Mesenchymal stem cell (in vitro differentiated cells and primary cell): ENCODE measurements at regions not wholly inside any gene's neighbourhood (a gene's known extent, or its start where the extent isn't known, plus 50 kb on each side); places are given as distances from the start of the nearest gene placed in this dataset.

Source experiments
- DNase-seq: peaks from one replicate; pipeline ENCODE4 v3.0.0-alpha.2; 2013
- H2AFZ ChIP-seq: one replicate; pipeline ENCODE4 v1.6.1; 2013; ENCODE audit warnings: low read depth, mild to moderate bottlenecking, control low read depth, inconsistent platforms, low read length, moderate library complexity
- H2AK5ac ChIP-seq: 2 replicates; pipeline ENCODE4 v1.6.1; 2013; ENCODE audit warnings: low read length, moderate library complexity, mild to moderate bottlenecking, inconsistent platforms; ENCODE audit not compliant: severe bottlenecking
- H2BK120ac ChIP-seq: one replicate; pipeline ENCODE4 v1.6.1; 2013; ENCODE audit warnings: low read depth, mild to moderate bottlenecking, inconsistent platforms, low read length, moderate library complexity
- H2BK12ac ChIP-seq, 2 experiments: one replicate each; pipeline ENCODE4 v1.6.1; 2013; ENCODE audit warnings: inconsistent platforms in 2 of 2, low read length in 2 of 2, mild to moderate bottlenecking in 2 of 2, moderate library complexity in 2 of 2, control low read depth in 1 of 2
- H2BK15ac ChIP-seq: one replicate; pipeline ENCODE4 v1.6.1; 2013; ENCODE audit warnings: mild to moderate bottlenecking, low read depth, inconsistent platforms; ENCODE audit not compliant: poor library complexity, severe bottlenecking
- H2BK5ac ChIP-seq: 2 replicates; pipeline ENCODE4 v1.6.1; 2013; ENCODE audit warnings: low read depth, mild to moderate bottlenecking, low read length, control low read depth, inconsistent platforms; ENCODE audit not compliant: poor library complexity, severe bottlenecking
- H3K14ac ChIP-seq, 2 experiments: one replicate each; pipeline ENCODE4 v1.6.1; 2013; ENCODE audit warnings: inconsistent platforms in 2 of 2, low read length in 2 of 2, control low read depth in 1 of 2, mild to moderate bottlenecking in 1 of 2, moderate library complexity in 1 of 2
- H3K18ac ChIP-seq, 2 experiments: one replicate each; pipeline ENCODE4 v1.6.1; 2013; ENCODE audit warnings: inconsistent platforms in 2 of 2, low read length in 2 of 2, control low read depth in 1 of 2, low read depth in 1 of 2, mild to moderate bottlenecking in 1 of 2
- H3K23ac ChIP-seq, 2 experiments: one replicate each; pipeline ENCODE4 v1.6.1; 2013; ENCODE audit warnings: inconsistent platforms in 2 of 2, low read length in 2 of 2, mild to moderate bottlenecking in 2 of 2, moderate library complexity in 2 of 2, control low read depth in 1 of 2
- H3K27ac ChIP-seq: 2 replicates; pipeline ENCODE4 v1.5.1; 2013; ENCODE audit warnings: mild to moderate bottlenecking, moderate library complexity, low read length, control low read depth, inconsistent platforms; ENCODE audit not compliant: poor library complexity, severe bottlenecking
- H3K27me3 ChIP-seq, 2 experiments: 2 replicates each; pipeline versions ENCODE4 v1.6.1 to v1.7.0; 2013; ENCODE audit warnings: low read length in 2 of 2, mild to moderate bottlenecking in 2 of 2, moderate library complexity in 2 of 2, control low read depth in 1 of 2, inconsistent platforms in 1 of 2; ENCODE audit not compliant: control insufficient read depth in 1 of 2, insufficient read depth in 1 of 2
- H3K36me3 ChIP-seq, 2 experiments: 2 replicates each; pipeline versions ENCODE4 v1.6.1 to v1.7.0; 2013; ENCODE audit warnings: low read length in 2 of 2, control low read depth in 1 of 2, inconsistent platforms in 1 of 2, low read depth in 1 of 2, mild to moderate bottlenecking in 1 of 2; ENCODE audit not compliant: insufficient read depth in 2 of 2, control insufficient read depth in 1 of 2
- H3K4ac ChIP-seq, 2 experiments: one replicate each; pipeline ENCODE4 v1.6.1; 2013; ENCODE audit warnings: inconsistent platforms in 2 of 2, low read length in 2 of 2, mild to moderate bottlenecking in 2 of 2, moderate library complexity in 2 of 2, control low read depth in 1 of 2, low read depth in 1 of 2
- H3K4me1 ChIP-seq: 2 replicates; pipeline ENCODE4 v1.6.1; 2013; ENCODE audit warnings: low read depth, low read length, control low read depth; ENCODE audit not compliant: control insufficient read depth, insufficient read depth
- H3K4me2 ChIP-seq: 2 replicates; pipeline ENCODE4 v1.6.1; 2013; ENCODE audit warnings: low read length, mild to moderate bottlenecking, inconsistent platforms; ENCODE audit not compliant: poor library complexity, severe bottlenecking
- H3K4me3 ChIP-seq, 2 experiments: 2 replicates each; pipeline versions ENCODE4 v1.5.1 to v1.7.0; 2013; ENCODE audit warnings: low read length in 2 of 2, mild to moderate bottlenecking in 2 of 2, control low read depth in 1 of 2, low read depth in 1 of 2; ENCODE audit not compliant: insufficient read depth in 1 of 2
- H3K79me1 ChIP-seq: replicated peaks from 2 replicates; pipeline ENCODE4 v1.6.1; 2013; ENCODE audit warnings: mild to moderate bottlenecking, control low read depth, low read length, inconsistent platforms; ENCODE audit not compliant: poor library complexity, severe bottlenecking
- H3K9ac ChIP-seq: 2 replicates; pipeline ENCODE4 v1.7.0; 2013; ENCODE audit warnings: mild to moderate bottlenecking, low read length, moderate library complexity
- H3K9me3 ChIP-seq: 2 replicates; pipeline ENCODE4 v1.7.0; 2013; ENCODE audit warnings: mild to moderate bottlenecking, low read length; ENCODE audit not compliant: control insufficient read depth
- H4K8ac ChIP-seq: one replicate; pipeline ENCODE4 v1.6.1; 2013; ENCODE audit warnings: inconsistent platforms, mild to moderate bottlenecking, low read length, moderate library complexity
- H4K91ac ChIP-seq: one replicate; pipeline ENCODE4 v1.6.1; 2013; ENCODE audit warnings: mild to moderate bottlenecking, low read length, inconsistent platforms
- WGBS: methylation state at CpG from one replicate; pipeline ENCODE4 v1.1.7; 2013; ENCODE audit warnings: mixed read lengths; 5-methylcytosine and 5-hydroxymethylcytosine counted together

- no peaks in the 10 kb centered on the region for H3K36me3 ChIP-seq
- H3K27me3 ChIP-seq: no peaks in the 10 kb centered on the region
- H2BK12ac ChIP-seq: no peak overlapping the region
- no peak overlapping the region for H3K27ac ChIP-seq
- 90% methylated on average over 2 of the region's 2 CpGs for WGBS
- no peak overlapping the region for H3K4ac ChIP-seq
- no peaks in the 10 kb centered on the region for H3K79me1 ChIP-seq
- H3K4me2 ChIP-seq: no peak overlapping the region
- no peak overlapping the region for H3K4me3 ChIP-seq
- no peak overlapping the region for H2BK15ac ChIP-seq
- H3K18ac ChIP-seq: no peak overlapping the region
- H2BK5ac ChIP-seq: no peak overlapping the region
- H2BK120ac ChIP-seq: no peak overlapping the region
- no peak overlapping the region for H4K91ac ChIP-seq
- no peaks in the 10 kb centered on the region for H3K9me3 ChIP-seq
- H3K4me1 ChIP-seq: no peaks in the 10 kb centered on the region
- no peak overlapping the region for H2AFZ ChIP-seq
- no peak overlapping the region for H3K23ac ChIP-seq
- H3K9ac ChIP-seq: no peak overlapping the region
- no peak overlapping the region for H2AK5ac ChIP-seq
- H4K8ac ChIP-seq: no peak overlapping the region
- DNase-seq: no peak
- no peak overlapping the region for H3K14ac ChIP-seq
Measured at GRCh38 chr4:177092807-177093206, 216.9 kb upstream of the NEIL3 start.

GRCh38 chr4:177093964-177094363, 215.7 kb upstream of the NEIL3 start:
- Histone ChIP-seq H3K36me3 (no peaks in the 10 kb centered on the region), H2BK5ac (no peak overlapping the region), H2BK120ac (no peak overlapping the region), H3K27me3 (no peaks in the 10 kb centered on the region), H2AFZ (no peak overlapping the region), H3K4ac (no peak overlapping the region), H3K9ac (no peak overlapping the region), H2AK5ac (no peak overlapping the region), H3K23ac (no peak overlapping the region), H2BK12ac (no peak overlapping the region), H3K79me1 (no peaks in the 10 kb centered on the region), H2BK15ac (no peak overlapping the region), H3K4me3 (no peak overlapping the region), H3K18ac (no peak overlapping the region), H3K9me3 (no peaks in the 10 kb centered on the region), H4K8ac (no peak overlapping the region), H3K4me1 (no peaks in the 10 kb centered on the region), H3K4me2 (no peak overlapping the region), H3K27ac (no peak overlapping the region), H4K91ac (no peak overlapping the region), H3K14ac (no peak overlapping the region)
- WGBS: 89% methylated on average over 1 of the region's 1 CpG
- DNase-seq: no peak

- WGBS: 80% methylated on average over 5 of the region's 6 CpGs
- no peak overlapping the region for H2BK15ac ChIP-seq
- no peak overlapping the region for H3K14ac ChIP-seq
- no peak overlapping the region for H2BK120ac ChIP-seq
- no peak overlapping the region for H3K4me3 ChIP-seq
- H3K79me1 ChIP-seq: no peaks in the 10 kb centered on the region
- no peak overlapping the region for H3K27ac ChIP-seq
- no peak overlapping the region for H2AK5ac ChIP-seq
- H3K23ac ChIP-seq: no peak overlapping the region
- H3K18ac ChIP-seq: no peak overlapping the region
- H2BK5ac ChIP-seq: no peak overlapping the region
- no peaks in the 10 kb centered on the region for H3K36me3 ChIP-seq
- H3K4ac ChIP-seq: no peak overlapping the region
- no peak overlapping the region for H4K91ac ChIP-seq
- H4K8ac ChIP-seq: no peak overlapping the region
- H2BK12ac ChIP-seq: no peak overlapping the region
- H3K4me2 ChIP-seq: no peak overlapping the region
- DNase-seq: no peak
- no peaks in the 10 kb centered on the region for H3K27me3 ChIP-seq
- no peaks in the 10 kb centered on the region for H3K4me1 ChIP-seq
- no peak overlapping the region for H3K9ac ChIP-seq
- no peak overlapping the region for H2AFZ ChIP-seq
- H3K9me3 ChIP-seq: no peaks in the 10 kb centered on the region
Measured at GRCh38 chr4:177097291-177097690, 212.4 kb upstream of the NEIL3 start.

- H2BK15ac ChIP-seq: no peak overlapping the region
Measured at GRCh38 chr4:177099211-177099610, 210.5 kb upstream of the NEIL3 start.

More at GRCh38 chr4:177099211-177099610, 210.5 kb upstream of the NEIL3 start:
- H3K27me3 ChIP-seq: no peaks in the 10 kb centered on the region
- no peaks in the 10 kb centered on the region for H3K4me1 ChIP-seq
- H3K4me3 ChIP-seq: no peak overlapping the region
- H2BK5ac ChIP-seq: no peak overlapping the region
- no peak overlapping the region for H3K23ac ChIP-seq
- H2BK120ac ChIP-seq: no peak overlapping the region
- H3K9ac ChIP-seq: no peak overlapping the region
- no peaks in the 10 kb centered on the region for H3K36me3 ChIP-seq
- no peak overlapping the region for H2AFZ ChIP-seq
- no peaks in the 10 kb centered on the region for H3K9me3 ChIP-seq
- no peak for DNase-seq
- no peak overlapping the region for H4K8ac ChIP-seq
- H3K18ac ChIP-seq: no peak overlapping the region
- H3K4me2 ChIP-seq: no peak overlapping the region
- no peak overlapping the region for H2AK5ac ChIP-seq
- H3K79me1 ChIP-seq: no peaks in the 10 kb centered on the region
- no peak overlapping the region for H3K27ac ChIP-seq
- no peak overlapping the region for H2BK12ac ChIP-seq
- no peak overlapping the region for H3K4ac ChIP-seq
- H3K14ac ChIP-seq: no peak overlapping the region
- 93% methylated on average over 3 of the region's 6 CpGs for WGBS
- H4K91ac ChIP-seq: no peak overlapping the region
